RPMI8226 (cell line): ENCODE measurements at regions not wholly inside any gene's neighbourhood (a gene's known extent, or its start where the extent isn't known, plus 50 kb on each side); places are given as distances from the start of the nearest gene placed in this dataset.

Experiments used
- DNase-seq: peaks from one replicate; pipeline ENCODE4 v3.0.0-alpha.2; 2015

DNA sequence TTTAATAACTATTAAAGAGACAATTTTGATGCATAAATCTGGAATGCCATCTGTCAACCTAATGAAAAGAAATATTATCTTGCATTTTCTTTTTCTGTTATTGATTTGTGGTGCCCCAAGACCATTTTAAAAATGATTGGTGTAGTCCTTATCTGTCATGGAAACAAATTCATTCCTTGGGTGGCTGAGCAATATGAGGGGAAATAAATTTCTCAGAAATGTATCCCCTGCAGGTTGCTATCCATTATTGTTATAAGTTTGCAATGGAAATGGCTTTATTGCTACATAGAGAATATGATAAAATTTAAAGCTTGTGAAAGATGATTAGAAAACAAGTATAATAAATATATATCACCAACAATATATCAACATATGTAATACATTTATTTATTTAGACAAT lies 607.0 kb downstream of the DNAJB9 start:
- DNase-seq, result no peak

DNA sequence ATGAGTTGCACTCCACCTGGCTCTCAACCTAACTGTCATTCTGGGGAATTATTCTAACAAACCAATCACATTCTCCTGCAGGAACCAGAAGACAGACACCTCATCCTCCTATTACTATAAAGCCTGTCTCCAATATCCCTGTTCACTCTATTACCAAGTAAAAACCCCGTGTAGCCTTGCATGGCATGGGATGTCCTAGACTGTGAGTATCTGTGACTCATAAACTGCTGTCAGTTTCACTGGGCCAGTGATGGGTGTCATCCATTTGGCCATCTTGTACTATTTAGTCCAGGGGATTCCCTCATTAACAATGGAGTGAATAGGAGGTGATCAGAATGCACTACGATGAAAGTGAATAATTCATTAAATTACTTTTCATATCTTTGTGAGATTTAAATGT lies 608.7 kb downstream of the DNAJB9 start:
- DNase-seq, result no peak

DNA sequence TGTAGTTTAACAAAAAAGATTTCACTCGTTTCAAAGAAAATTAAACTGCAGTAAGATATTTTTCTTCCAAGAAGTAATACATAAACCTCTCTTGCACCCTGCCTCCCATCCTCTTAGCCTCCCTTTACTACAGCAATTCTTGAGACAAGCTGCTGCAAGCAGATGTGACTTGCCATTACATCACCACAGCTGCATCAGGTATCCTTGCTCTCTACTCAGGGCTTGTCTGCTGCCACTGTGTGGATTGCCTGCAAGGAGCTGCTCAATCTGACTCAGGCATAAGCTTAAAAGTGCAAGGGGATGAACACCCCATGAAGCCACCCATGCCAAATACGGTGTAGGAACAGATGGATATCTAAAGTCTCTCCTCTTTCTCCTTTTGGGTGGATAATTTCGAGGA lies 609.9 kb downstream of the DNAJB9 start:
- no peak for DNase-seq

DNA sequence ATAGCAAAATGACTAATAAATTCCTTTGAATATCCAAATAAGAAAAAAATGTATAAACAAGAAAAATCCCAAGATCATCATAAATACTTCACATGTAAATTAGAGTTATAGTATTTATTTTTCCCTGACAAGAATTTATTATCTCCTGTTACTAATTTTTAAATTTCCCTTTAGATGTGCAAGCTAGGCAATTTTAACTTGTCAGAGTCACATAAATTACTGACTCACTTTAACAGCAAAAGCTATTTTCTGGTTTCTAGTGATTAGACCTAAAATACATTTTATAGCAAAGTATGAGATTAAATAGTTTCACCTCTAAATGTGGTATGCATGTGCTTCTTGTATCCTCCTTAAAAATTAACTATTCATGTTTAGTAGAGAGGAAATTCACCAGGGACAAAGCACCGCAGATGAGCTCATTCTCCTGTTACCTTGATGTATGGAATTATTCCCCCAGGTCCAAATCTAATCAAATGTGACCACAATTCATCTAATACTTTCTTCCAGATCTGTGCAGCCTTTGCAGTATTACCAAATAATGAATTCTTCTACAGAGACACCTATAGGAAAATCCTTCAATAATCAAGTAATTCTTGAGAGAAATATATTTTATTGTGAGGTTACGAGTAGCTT lies 621.2 kb downstream of the DNAJB9 start:
- DNase-seq, result no peak

DNA sequence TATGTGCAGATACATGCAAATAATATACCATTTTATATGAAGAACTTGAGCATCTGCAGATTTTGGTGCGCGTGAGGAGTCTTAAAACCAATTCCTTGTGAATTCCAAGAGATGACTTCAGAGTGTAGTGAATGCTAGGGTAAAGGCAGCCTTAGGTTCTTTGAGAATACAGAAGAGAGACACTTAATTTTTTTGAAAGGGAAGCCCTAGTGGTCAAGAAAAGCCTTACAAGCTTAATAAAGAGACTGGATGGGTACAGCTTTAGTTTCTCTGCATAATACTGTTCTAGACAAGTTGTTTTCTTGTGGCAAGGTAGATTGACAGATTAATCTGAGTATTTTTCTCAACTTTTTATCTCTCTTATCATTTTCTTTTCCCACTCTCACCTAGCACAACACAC lies 636.5 kb downstream of the DNAJB9 start:
- no peak for DNase-seq

DNA sequence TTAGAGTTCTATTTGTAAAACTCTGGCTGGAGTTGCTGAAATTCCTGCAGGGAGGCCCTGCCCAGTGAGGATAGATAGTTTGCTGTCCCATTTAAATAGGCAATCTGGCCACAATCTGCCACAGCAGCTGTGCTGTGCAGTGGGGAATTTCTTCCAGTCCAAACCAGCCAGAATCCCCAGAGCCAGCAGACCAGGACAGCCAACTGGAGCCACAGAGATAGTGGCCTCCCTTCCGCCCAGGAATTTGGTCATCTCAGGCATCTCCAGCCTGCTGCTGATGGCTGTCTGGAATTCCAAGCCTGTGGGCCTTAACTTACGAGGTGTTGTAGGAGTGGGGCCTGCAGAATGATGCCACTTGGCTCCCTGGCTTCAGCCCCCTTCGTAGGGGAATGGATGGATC lies 643.4 kb downstream of the DNAJB9 start:
- no peak for DNase-seq

DNA sequence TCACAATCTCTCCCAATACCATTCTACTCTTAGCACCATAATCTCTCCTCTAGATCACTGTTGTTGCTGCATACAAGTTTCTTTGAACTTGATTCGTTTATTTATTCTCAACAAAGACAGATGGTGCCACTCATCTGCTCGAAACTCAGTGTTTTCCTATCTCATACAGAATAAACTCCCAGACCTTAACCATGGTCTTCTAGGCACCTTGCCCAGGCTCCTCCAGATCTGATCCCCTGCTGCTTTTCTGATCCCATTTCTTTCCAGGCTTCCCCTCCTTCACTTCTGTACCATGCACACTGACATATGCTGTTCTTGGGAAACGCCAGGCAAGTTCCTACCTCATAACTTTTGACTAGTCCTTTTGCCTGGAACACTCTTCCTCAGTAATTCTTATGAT lies 645.7 kb downstream of the DNAJB9 start:
- no peak for DNase-seq

DNA sequence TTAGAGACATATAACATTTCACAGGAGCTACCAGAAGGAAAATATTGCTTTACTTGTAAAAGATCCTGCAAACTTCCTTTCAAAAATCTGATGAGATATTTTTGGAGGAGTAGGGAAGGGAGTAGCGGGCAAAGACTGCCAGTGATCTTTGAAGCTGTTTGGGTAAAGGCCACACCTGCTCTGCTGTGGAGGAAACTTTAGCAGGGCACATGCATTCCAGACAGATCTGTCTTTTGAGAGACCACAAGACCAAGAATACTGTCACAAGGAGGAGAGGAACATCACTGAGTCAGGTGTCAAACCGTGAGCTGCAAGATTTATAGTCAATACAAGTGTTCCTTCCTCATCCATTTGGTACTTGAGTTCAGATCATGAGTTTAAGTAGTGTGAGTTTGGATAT lies 654.4 kb downstream of the DNAJB9 start:
- DNase-seq, result no peak

DNA sequence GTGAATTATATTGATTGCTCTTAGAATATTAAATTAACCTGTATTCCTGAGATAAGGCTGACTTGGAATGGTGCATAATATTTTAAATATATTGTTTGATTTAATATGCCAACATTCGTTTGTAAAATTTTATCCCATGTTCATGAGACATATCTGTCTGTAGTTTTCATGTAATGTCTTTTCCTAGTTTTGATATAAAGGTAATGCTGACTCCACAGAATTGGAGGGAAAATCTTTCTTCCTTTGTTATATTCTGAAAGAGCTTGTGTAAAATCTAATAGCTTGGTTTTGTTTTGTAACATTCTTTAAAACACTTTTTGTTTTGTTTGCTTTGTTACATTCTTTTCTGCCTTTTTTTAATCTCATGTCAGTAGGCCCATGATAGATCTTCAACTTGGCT lies 657.0 kb downstream of the DNAJB9 start:
- no peak for DNase-seq

DNA sequence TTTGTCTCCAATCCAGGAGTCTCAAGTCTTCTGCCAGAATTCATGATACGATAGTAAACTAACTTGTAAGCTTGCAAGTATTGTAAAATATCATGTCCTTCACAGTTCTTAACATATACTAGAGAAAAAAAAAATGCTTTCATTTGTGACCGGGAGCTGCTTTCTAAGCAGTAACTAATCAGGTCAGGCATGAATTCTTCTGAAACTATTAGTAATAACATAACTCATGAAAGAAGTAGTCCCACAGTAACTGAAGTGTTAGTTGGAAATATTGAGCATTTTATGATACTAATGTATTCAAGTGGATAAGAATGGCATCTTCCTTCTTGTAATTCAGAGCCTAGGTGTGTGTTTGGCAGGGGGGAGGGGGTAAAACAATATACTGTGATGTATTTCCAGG lies 665.6 kb downstream of the DNAJB9 start:
- DNase-seq, result no peak

DNA sequence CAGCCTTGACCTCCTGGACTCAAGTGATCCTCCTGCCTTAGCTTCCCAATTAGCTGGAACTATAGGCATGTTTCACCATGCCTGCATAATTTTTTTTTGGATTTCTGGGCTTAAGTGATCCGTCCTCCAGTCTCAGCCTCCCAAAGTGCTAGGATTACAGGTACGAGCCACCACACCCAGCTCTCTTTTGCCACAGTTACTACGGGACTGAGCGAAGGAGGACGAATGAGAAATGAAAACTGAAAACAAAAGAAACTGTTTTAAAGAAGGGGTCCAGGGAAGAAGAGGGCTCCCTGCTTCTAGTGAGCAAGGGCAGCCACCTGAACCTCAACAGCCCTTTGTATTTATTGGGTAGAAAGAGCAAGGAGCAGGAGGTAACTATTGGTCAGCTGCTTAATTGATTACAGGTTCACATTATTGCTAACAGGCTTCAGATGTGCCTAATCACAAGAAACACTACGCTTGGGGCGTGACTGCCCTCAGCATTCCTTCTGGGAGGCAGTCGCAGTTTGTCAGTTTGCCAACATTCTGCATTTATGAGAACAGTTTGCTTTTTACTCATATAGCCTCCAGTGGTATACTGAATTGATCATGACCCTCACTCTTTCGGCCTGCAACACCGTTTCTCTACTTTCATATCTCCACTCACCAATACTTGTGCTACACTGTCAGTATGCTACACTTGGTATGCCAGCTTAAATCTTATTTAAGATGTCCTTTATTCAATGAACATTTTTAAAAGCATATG lies 676.8 kb downstream of the DNAJB9 start:
- no peak for DNase-seq

DNA sequence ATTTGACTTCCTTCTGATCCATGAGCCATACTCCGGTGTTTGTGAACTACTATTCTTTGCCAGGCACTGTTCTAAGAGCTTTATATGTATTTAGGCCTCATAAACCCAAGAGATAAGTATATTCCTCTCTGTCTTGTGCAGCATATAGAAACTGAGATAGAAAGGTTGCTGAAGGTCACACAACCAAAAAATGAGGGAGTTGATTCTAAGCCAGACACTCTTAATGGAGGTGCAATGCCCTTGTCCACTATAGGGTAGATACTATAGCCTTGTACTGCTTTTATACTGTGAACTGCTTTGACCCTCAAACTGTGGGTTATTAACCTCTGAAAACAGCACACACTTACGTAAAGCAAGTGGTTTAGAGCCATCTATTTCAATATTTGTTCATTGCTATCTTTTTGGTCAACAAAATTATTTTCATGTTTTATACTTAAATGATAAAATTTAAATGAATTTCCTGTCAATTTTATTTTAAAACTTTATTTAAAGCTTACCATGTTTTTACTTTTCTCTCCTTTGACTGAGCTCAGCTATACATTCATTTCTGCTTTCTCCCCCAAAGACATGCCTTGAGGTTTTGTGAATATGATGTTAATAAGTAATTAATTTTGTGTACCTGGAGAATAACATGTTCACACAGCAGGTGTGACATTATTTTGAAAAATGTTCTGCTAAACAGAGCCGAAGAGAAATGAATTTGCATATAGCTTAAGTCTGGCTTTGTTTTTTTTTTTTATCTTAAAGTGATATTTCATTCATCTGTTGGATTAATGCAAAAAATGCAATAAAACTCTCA lies 687.3 kb downstream of the DNAJB9 start:
- DNase-seq, result no peak

DNA sequence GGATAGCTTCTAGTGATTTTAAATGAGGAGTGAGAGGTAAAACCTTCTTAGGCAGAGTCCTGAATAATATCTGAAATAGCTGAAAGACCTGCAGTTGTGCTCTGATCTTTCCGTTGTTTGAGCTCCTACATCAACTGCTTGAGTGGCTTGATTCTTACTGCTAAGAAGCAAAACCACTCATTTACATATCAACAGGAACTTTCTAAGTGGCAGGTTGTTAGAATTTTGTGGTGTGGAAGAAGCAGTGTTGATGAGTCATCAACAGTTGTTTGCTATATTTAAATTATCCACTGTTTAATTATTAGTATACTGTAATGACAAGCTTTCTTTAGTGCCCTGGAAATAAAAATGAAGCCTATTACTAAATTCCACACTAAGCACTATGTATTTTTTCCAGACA lies 689.5 kb downstream of the DNAJB9 start:
- DNase-seq, result no peak

DNA sequence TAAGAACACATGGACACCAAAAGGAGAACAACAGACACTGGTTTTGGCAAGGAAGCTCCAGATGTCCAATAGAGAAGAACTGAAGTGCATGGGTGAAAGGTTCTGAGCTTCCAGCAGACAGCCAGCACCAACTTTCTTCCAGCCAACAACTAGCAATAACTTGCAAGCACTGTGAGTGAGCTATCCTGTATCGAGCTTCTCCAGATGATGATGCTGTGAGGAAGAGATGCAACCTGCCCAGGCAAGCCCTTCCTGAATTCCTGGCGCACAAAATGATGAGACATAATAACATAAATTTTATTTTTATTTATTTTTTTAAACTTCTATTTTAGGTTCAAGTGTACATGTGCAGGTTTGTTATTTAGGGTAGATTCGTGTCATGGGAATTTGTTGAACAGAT lies 692.1 kb downstream of the DNAJB9 start:
- no peak for DNase-seq

DNA sequence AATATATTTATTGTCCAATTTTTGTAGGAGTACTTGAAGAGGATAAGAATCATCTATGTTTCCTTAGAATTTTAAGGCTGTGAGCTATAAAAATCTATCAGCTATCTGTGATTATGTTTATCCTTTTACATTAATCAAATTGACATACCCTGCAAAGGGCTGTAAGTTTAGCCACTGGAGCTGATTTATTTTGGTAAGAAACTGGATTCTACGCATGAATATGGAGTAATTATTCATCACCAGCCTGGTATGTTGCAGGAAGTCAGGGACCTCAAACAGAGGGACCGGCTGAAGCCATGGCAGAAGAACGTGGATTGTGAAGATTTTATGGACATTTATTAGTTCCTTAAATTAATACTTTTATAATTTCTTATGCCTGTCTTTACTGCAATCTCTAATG lies 696.9 kb downstream of the DNAJB9 start:
- DNase-seq, result no peak

DNA sequence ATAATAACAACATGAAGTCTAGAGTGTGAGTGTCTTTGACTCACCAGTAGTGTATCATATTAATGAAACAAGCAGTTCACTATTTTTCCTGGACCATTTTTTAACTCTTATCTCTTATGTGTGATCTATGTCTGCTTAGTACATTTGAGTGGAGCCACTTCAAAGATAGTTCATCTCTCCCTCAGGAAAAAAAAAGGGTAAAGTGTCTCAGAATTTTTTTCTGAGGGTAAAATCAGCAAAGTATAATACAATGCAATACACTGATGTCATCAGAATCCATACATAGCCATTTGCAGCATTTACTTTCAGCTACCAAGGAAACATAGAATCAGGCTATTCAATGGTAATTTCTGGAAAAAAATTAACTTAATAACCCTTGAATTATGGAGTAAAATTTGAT lies 706.7 kb downstream of the DNAJB9 start:
- no peak for DNase-seq

DNA sequence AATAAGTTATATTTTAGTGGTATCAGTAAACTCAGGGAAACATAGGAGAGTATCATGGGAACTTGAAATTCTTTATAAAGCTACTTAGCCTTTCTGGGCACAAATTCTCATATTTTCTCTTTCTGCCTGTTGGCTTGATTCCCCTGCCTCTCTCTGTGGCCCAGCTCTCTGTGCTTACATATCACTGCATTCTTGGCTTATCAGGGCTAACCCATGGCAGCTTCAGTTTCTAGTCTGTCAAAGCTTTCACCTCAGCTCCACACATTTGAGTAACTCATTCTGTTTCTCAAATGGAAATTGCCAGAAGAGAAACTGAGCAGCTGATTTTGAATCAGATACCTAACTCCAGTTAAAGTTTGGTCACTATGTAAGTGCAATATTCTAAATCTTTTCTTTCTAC lies 713.1 kb downstream of the DNAJB9 start:
- DNase-seq, result no peak

DNA sequence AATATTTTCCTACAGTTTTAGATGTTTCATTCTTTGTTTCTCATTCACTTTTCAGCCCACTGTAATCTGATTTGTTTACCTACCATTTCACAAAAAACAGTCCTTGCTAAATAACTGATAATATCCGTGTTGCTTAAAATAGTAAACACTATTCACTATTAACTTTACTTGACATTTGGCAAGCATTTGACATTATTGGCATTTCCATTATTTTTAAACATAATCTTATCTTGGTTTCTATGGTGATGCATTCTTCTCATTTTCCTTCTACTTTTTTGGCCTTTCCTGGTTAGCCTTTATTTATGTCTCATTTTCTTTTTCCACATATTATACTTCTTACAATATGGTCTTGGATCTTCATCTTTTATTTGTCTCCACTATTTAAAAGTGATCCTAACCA lies 715.3 kb downstream of the DNAJB9 start:
- no peak for DNase-seq

DNA sequence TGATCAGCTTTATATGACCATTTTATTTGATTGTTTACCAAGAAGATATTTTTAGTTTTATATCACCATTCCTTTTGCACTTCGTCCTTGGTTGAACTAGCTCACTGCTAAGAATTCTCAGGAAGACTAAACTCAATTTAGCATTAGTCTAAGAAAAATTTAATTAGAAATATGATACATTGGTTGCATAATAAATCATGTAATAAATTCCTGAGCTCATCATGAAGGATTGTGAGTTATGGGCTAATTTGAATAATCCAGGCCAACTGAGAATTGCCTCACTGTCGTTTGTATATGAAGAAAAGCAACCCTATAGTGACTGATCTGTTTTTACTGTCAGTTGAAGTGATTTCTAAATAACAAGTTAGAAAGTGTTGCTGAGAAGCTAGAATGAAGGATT lies 725.5 kb downstream of the DNAJB9 start:
- DNase-seq, result no peak

DNA sequence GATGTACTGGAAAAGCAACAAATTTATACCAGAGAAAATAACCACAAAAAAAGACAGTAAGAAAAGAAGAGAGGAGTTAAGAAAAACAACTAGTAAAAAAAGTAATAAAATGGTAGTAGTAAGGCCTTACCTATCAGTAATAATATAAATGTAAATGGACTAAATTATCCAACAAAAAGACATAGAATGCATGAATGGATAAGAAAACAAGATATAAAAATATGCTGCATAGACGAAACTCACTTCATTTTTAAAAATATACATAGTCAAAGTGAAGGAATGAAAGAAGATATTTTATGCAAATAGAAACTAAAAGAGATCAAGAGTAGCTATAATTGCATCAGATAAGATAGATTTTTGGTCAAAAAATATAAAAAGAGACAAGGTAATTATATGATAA lies 739.1 kb downstream of the DNAJB9 start:
- no peak for DNase-seq

DNA sequence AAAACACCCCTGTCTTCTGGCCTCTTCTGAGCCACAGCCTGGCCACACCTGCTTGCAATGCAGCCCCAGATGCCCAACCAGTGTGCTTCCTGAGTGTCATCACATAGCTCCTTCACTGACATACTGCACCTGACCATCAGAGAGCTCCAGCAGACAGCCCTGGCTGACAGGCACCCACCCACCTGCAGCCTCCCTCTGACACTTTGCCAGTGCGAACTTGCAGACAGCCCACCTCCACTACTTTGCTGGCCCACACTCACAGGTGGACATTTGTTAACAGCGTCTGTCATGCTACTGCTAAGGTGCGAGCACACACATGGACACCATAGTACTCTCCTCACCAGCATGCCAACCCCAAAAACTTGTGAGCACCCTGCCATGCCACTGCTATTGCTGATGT lies 740.1 kb downstream of the DNAJB9 start:
- no peak for DNase-seq

DNA sequence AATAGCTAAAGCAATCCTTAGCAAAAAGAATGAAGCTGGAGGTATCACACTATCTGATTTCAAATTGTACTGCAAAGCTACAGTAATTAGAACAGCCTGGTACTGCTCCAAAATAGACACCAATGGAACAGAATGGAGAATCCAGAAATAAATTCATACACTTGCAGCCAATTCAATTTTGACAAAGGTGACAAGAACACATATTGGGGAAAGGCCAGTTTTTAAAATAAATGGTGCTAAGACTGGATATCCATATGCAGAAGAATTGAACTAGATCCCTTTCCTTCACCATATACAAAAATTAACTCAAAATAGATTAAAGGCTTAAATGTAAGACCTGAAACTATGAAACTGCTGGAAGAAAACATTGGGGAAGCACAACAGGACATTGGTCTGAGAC lies 748.5 kb downstream of the DNAJB9 start:
- no peak for DNase-seq

DNA sequence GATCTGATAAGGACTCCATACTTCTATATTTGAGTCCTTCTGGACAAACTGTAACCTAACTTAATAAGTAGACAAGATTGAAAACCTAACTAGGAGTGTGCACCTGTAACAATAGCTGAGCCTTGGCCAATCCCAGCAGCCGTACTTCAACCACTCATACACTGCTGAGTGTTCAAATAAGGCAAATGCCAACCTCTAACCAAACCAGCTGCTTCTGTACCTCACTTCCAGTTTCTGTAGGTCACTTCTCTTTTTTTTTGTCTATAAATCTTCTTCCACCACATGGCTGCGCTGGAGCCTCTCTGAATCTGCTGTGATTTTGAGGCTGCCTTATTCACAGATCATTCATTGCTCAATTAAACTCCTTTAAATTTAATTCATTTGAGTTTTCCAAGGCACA lies 753.2 kb downstream of the DNAJB9 start:
- peak; percentile 24 for DNase-seq

DNA sequence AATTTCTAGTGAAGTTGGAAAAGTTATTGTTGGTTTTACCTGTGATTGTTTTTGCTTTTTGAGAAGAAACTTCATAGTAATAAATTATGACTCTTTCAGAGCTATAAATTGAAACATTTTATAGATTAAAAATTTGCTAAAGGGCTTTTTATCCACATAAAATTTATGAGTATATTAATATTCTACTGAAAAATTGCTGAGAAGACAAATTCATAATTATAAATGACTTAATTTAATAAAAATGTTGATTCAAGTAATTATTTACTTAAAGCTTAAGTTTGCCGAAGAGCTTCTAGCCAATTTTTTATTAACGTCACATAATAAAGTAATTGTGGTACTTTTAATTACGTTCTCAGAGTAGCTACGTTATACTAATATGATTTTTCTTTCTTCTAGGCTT lies 761.7 kb downstream of the DNAJB9 start:
- no peak for DNase-seq
